GM21423 (cell line): ENCODE measurements at regions not wholly inside any gene's neighbourhood (a gene's known extent, or its start where the extent isn't known, plus 50 kb on each side); places are given as distances from the start of the nearest gene placed in this dataset.

Experiments
- ATAC-seq: cut with Tn5 transposase; IDR thresholded peaks from one replicate; pipeline ENCODE4 v1.9.1; 2021; ENCODE audit warnings: mild to moderate bottlenecking, moderate library complexity; ENCODE audit not compliant: unreplicated experiment

DNA sequence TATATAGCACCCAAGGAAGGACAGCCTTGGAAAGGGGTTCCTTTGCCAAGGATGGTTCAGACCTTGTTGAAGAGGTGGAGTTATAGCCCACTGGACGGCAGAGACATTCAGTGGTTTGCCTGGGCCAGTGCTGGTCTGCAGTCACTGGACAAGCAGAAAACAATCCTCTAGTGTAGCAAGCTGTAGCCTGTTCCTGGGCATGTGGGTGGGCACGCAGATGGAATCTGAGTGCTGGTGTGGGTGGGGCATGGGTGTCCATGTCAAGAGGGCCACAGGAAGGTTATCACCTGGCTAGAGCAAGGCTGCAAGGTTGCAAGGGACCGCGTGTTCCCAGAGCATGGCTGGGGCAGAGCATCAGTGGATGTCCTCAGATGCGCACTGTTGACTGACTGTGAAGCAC is 244.7 kb downstream of the PTPRU start:
- ATAC-seq: no peak

DNA sequence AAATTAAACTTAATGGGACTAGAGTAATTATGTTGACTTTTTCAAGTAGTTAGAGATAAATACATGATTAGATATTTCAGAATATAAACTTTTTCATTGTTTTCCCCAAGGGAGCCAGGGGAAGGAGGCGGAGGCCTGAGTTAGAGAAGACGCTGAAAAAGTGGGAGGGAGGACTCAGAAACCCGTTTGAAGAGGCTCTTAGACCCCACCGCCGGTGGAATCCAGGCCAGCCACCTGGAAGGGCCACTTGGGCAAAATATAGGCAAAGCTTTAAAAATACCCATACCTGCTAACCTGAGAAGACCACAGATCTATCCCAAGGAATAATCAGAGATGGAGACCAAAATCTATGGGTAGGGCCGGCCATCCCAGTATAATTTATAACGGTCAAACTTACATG is 242.6 kb downstream of the PTPRU start:
- no peak for ATAC-seq

DNA sequence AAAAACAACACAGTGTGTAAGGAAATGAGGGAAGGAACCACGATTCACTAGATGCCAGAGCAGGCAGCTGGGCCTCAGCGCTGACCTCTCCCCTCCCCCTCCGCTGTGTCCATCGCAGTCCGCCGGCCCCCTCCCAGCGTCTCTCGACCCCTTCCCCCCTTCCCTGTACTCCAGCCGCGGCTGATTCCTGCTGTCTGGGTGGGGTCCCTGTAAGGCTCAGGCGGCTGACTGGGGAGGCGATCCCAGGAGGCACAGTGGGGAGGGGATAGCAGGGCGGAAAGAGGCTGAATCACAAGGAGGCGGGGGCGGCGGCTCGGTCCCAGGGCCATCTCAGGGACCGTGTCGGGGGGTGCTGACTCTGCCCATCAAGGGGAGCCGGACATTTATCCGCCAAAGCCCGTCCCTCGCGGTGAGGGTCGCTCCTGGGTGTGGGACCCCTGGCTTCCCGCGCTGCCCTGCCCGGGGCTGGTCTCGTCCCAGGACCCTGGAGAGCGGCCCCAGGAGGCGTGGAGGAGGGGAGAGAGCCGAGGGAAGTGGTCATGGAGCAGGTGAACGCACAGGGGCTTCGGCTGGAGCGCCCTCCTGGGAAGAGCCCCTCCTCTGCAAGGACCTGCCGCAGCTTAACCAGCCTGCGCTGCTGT is 241.9 kb downstream of the PTPRU start:
- ATAC-seq: no peak

DNA sequence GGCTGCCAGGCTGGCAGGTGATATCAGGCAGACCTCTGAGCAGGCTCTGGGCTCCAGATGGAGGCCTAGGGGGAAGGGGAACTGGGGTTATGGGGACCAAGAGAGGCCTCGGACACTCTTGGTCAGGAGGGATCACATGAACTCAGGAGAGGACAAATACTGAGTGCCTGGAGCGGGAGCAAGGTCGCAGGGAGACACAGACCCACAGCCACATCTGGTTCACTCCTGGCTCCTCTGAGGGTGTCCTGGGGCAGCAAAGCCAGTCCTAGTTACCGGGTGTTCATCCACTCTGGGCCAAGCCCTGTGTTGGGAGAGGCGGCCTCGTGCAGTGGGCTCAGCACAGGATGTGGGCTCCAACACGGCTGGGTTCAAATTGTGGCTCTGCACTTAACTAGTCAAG is 239.0 kb downstream of the PTPRU start:
- no peak for ATAC-seq

DNA sequence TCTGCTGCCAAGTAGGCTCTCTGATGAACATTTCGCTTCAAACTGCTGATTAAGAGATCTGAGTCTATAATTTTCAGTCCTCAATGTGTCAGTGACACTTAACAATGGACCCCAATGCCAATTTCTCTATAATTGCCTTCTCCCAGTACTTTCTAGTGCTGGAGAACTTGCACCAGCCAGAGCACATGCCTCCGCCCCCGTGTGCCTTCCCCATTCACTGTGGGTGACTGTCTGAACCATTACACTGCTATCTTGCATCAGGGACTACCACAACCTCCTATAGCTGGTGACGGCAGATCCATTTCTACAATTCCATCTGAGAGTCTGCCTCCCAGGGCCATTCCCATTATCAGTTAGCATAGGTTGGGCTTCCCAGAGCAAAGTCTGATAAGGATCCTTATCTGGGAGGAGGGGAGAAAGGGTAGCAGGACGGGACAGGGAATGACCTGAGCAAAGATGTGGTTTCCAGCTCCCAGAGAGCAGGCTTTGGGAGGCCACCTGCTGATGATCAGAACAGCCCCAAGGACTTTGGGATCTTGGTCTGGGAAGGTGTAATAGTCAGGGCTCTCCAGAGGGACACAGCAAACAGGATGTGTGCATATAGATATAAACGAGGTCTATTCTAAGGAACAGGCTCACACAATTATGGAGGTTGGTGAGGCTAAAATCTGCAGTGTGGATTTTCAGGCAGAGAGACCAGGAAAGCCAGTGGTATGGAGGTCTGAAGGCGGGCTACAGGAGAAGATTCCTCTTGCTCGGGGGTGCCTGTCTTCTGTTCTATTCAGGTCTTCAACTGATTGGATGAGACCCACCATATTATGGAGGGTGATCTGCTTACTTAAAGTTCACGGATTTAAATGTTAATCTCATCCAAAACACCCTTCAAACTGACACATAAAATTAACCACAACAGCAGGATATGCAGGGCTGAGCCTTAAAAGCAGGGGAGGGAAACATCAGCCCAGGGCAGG is 238.2 kb downstream of the PTPRU start:
- no peak for ATAC-seq

DNA sequence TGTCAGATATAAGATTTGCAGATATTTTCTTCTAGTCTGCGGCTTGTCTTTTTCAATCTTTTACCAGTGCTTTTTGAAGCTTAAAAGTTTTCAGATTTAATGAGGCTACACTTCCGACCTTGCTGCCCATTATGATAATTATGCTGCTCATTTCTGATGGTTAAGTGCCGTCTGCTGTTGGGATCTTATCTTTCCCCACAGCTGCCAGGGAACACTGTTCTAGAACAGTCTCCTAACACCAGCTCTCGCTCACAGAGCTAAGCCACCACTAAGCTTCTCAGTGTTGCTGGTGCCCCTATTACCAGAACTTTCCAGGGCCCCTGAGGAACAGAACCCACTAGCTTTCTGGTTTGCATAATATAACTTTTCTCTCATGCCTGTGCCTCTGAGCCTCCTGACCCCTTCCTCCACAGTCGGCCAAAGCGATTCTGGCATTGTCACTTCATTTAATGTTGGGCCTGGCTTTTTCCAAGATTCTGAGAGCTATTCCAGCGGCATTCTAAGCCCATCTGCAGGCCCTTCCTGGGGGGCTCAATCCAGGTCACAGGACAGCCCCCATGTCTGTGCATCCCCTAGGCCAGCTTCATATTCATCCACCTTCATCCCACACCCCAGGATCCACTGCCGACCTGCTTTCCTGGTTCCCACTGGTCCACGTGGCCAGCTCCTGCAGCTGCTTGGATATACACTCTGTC is 237.0 kb downstream of the PTPRU start:
- no peak for ATAC-seq

DNA sequence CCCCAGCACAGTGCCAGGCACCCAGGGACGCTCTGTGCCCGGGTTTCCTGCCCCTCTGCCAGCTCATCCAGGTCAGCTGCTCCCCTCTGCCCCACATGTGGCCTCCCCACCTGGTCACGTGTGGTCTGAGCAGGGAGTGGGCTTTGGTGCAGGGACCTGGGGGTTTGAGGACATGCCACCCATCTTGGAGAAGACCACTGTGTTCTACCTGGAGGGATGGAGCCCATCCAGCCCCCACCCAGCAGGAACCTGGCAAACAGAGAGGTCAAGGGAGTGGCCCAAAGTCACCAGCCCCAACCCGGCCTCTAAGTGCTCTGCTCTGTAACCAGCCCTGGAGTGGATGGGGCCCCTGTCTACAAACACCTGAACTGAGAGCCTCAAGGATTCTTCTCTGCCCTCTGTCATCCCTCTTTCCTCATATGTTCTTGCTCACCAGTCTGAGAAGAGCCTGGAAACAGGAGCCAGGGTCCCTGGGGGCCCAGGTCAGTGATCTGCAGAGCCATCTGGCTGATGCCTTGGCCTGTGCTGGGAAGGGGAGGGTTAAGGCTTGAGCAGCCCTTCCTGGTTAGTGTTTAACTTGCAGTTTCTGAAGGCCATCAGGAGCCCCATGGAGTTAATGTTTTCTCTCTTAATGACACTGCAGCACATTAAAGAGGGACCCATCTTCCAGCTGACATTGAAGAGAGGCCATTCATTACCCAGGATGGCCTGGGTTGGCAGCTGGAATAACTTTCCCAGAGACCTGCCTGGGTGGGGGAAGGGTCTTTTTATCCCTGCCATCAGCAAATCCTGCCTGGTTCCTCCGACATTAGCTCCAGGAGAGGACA is 235.4 kb downstream of the PTPRU start:
- ATAC-seq: no peak

DNA sequence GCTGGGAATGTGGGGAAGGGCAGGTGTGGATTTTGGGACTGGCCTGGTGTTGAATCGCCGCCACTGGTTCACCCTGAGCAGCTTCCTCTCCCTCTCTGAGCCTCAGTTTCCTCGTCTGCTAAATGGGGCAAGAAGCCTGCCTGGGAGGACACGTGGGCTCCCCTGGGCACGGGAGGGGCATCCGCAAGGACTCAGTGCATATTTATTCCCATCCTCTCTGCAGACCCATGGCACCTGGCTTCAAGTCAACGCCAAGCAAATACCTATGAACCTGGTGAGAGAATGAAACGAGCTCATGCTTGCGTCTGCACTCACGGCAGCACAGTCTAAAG is 234.4 kb downstream of the PTPRU start:
- no peak for ATAC-seq

DNA sequence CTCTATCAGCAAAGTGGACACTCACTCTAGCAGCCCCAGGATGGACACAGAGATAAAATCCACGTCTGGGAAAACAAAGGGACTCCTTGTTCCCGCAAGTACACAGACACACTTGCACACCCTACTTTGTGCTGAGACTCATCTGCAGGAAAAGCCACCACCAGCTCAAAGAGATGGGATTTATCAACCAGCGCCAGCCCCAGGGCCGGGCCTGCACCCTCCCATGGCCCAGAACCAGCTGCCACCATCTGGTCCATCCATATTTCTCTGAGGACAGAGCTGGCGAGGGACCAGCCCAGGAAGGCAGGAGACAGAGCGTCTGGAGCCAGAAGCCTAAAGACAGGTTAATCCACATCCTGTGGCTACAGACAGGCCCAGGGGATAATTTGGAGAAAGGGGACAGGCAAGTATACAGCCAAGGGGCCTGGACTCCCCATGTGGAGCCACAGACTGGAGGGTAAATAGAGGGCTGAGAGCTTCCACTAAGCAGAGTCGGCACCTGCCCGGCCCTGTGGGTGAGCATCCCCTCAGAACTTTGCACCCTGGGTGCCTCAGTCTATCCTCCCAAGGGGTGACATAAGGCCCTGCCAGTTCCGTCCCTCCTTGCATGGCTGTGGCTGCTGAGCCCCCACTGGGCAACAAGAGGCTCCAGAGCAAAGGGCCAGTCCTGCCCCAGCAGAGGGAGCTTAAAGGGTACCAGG is 233.9 kb downstream of the PTPRU start:
- no peak for ATAC-seq

DNA sequence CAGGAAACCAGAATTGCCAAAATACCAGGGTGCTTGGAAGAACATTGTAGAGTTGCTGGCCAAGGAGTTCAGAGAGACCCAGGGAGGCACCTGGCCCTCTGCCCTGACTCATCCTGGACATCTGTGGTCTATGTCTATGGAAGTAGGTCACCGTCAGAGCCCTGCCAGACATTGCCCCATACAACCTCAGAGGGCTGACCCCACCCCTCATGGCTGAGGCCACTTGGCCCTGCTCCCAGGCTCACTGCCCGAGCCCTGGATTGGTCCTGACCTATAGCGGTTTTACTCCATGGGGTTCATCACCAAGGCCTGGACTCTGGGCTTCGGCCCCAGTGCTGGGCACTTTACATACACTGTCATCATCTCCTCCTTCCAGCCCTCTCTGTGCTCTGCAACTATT is 233.1 kb downstream of the PTPRU start:
- no peak for ATAC-seq

DNA sequence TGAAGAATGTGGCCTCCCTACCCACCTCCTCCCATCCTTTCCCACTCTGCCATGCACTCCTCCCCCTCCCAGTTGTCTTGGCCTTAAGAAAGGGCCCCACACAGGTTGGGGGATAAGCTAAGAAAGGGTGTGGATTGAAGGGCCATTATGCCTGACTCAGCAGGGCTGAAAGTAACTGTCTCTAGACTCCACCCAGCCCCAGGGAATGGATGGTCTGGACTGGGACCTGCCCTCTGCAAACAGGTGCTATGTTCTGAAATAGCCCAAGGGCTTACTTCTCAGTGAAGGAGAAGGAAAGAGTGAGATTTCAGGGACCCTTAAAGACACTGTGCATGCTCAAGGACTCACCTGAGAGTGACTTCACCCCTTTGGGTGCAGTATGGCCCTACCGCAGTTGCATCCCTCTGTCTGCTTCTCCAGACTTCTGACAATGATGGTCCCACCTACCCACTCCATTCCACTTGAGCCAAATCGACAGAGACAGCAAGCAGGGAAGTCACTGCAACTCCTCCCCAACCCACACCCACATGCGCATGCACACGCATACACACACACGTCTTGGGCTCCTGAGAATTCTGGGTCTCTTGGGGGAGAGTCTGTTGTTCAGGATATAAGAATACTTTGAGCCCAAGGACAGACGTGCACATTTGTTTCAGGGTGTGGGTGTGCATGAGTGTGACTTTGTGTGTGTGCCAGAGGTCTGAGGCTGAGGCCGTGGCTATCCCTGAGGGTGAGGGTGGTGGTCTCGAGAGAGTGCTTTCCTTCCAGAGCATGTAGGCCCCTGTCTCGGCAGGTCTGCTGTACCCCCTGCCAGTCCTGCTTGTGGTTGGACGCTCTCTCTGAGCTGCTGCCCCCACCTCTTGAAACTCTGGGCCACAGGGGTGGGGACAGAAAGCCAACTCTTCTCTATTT is 231.9 kb downstream of the PTPRU start:
- no peak for ATAC-seq

DNA sequence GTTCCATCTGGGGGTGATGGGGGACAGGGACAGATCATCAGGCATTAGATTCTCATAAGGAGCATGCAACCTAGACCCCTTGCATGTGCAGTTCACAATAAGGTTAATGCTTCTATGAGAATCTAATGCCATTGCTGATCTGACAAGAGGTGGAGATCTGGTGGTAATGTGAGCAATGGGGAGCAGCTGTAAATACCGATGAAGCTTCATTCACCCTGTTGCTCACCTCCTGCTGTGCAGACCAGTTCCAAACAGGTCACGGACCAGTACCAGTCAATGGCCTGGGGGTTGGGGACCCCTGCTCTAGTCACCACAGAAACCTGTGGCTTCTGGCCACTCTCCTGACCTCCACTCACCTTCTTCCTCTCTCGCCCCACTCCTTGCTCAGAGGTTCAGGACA is 229.9 kb downstream of the PTPRU start:
- ATAC-seq: no peak

DNA sequence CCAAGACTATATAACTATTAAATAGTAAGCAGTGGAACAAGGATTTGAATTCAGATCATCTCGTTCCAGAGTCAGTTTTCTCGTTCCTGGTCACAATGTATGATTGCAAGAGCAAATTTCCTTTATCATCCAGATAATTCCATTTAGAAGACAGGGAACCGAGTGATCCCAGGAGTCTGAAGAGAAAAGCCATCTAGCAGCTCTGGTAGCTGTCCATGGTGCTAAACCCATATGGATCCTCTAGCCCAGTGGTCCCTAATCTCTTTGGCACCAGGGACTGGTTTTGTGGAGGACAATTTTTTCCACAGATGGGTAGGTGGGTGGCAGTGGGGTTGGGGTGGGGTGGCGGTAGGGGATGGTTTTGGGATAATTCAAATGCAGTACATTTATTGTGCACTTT is 229.4 kb downstream of the PTPRU start:
- ATAC-seq: no peak

DNA sequence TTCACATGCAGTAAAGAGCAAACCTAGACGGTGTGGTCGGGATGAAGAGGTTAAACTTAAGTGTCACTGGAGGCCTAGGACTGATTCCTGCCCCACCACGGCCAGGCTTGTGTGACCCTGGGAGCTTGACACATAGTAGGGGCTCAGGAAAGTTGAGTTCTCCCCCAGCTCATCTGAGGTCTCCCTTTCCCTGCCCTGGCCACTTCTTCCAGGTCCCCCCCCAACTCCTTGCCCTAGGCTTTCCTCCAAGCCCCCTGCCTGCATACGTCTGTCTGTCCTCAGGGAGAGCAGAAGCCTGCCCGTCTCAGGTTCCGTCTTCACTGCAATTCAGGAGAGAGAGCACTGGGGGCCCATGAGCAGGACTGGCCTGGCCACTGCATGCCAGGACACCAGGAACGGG is 225.8 kb downstream of the PTPRU start:
- no peak for ATAC-seq

DNA sequence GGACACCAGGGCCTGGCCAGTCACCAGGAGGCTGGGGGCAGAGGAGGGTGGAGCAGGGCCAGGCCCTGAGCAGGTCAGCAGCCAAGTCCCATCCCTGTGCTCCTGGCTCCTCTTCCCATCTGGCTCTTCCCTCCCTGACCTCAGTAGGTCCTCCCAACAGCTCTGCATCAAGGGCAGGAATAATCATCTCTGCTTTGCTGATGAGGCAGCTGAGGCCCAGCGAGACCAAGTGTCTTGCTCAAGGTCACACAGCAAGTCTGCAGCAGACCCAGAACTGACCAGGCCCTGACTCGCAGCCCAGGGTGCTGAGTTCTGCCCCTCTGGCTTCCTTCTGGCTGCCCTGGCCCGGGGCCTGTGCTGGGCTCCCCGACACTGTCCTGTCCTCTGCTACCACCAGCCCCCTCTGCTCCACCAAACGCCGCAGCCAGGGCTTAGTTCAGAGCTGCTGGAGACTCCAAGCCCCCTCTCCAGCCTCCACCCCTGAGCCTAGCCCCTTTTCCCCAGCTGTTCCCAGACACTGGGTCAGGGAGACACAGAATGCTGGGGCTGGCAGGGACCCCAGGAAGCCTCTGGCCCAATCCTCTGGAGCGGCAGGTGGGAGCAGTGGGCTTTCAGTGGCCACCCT is 224.9 kb downstream of the PTPRU start:
- no peak for ATAC-seq

DNA sequence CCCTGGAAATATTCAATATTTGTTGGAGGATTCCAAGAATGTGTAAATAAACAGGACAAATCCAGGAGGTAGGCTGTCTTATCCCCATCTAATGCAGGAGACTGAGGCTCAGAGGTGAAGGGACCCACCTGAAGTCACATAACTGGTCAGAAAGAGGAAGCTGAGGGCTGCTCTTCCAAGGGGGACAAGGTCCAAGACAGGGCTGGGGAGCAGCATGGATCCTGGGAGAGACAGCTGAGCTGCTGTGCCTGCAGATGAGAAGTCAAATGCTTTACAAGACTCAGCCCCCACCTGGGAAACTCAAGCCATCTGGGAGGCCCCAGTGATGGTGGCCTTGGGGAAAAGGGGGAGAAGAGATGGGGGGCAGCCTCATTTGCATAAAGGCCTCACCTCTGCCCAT is 224.4 kb downstream of the PTPRU start:
- no peak for ATAC-seq

DNA sequence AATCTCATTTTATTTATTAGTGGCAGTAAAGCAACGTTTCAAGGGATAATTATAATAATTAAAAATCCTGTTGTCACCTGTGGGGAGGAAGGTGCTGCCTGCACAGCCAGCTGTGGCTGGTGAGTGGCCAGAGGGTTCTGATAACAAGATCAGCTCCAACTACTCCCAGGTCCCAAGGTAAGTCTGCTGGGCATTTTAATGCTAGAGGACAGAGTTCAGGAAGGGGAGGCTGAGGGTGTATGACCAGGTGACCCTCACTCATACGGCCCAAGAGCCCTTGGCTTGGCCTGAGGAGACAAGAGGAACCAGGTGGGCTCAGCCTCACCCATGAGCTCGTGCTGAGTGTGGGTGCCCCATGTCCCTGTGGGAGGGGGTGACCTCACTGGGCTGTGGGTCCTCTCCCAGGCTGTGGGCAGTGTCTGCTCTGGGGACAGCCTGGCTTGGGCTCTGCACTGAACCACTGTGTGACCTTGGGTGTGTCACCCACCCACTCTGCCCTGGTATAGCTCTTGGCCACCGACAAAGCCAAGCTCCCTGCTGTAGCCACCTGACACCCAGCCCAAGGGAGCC is 223.8 kb downstream of the PTPRU start:
- no peak for ATAC-seq

DNA sequence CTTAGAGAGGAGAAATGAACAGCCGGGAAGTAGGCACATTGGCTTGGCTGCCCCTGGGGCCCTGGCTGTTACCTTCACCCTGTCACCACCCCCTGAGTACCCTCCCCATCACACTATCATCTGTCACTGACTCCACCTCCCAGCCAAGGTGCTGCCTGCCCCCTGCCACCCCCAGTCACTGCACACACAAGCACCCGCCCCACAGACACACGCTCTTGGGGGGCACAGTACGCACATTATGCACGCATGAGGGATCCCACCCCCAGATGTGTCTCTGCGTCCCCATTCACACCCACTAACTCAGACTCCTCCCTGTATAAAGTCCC is 223.3 kb downstream of the PTPRU start:
- no peak for ATAC-seq
